ENCODE measurements at regions not wholly inside any gene's neighbourhood (a gene's known extent, or its start where the extent isn't known, plus 50 kb on each side); places are given as distances from the start of the nearest gene placed in this dataset.

DNA sequence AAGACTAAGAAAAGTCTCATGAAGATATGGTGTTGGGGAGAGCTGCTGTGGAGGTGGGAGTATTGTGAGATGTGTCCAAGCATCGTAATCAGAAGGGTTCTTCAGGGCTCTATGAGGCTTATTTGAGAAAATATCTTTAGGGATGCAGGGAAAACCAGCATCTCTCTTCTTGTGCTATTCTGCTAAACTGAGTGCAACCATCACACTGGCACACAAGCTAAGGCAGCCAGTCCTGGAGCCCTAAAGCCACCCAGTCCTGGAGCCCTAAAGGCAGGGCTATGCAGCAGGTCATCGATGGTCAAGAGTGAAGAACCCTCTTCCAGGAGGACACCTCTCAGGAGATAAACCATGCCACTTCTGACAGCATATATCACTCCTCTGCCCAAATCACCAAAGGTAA is 445.2 kb upstream of the MIR17HG start:
- TF ChIP-seq, protein P1, sequence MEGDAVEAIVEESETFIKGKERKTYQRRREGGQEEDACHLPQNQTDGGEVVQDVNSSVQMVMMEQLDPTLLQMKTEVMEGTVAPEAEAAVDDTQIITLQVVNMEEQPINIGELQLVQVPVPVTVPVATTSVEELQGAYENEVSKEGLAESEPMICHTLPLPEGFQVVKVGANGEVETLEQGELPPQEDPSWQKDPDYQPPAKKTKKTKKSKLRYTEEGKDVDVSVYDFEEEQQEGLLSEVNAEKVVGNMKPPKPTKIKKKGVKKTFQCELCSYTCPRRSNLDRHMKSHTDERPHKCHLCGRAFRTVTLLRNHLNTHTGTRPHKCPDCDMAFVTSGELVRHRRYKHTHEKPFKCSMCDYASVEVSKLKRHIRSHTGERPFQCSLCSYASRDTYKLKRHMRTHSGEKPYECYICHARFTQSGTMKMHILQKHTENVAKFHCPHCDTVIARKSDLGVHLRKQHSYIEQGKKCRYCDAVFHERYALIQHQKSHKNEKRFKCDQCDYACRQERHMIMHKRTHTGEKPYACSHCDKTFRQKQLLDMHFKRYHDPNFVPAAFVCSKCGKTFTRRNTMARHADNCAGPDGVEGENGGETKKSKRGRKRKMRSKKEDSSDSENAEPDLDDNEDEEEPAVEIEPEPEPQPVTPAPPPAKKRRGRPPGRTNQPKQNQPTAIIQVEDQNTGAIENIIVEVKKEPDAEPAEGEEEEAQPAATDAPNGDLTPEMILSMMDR (conservative IDR thresholded peaks at IDR 0.05) = no peak
- TF ChIP-seq EZH2 (IDR thresholded peaks at IDR 0.05; ENCODE audit: low read depth) = no peak
